Large intestine (tissue), 3 donors: ENCODE measurements at regions not wholly inside any gene's neighbourhood (a gene's known extent, or its start where the extent isn't known, plus 50 kb on each side); places are given as distances from the start of the nearest gene placed in this dataset.

ENCODE experiments used
- DNase-seq, 2 donors: peaks; one replicate each; pipeline versions ENCODE4 v3.0.0 to v3.0.0-alpha.2; 2013
- H3K27ac ChIP-seq: one replicate; pipeline ENCODE4 v1.5.1; 2013; ENCODE audit warnings: low read length
- H3K27me3 ChIP-seq: 2 replicates; pipeline ENCODE4 v1.6.1; 2013; ENCODE audit warnings: low read length; ENCODE audit not compliant: control insufficient read depth, insufficient read depth
- H3K36me3 ChIP-seq: 2 replicates; pipeline ENCODE4 v1.6.1; 2013; ENCODE audit warnings: low read length; ENCODE audit not compliant: control insufficient read depth, insufficient read depth
- H3K4me1 ChIP-seq: one replicate; pipeline ENCODE4 v1.6.1; 2013; ENCODE audit warnings: low read length; ENCODE audit not compliant: control insufficient read depth, insufficient read depth
- H3K4me3 ChIP-seq: one replicate; pipeline ENCODE4 v1.5.1; 2013; ENCODE audit warnings: low read length
- H3K9me3 ChIP-seq: one replicate; pipeline ENCODE4 v1.6.1; 2013; ENCODE audit warnings: mild to moderate bottlenecking, low read depth, low read length, moderate library complexity; ENCODE audit not compliant: control insufficient read depth
- WGBS: methylation state at CpG from one replicate; pipeline ENCODE4 v1.1.5; 2013; ENCODE audit warnings: low lambda C conversion rate; ENCODE audit not compliant: insufficient coverage; 5-methylcytosine and 5-hydroxymethylcytosine counted together

DNA sequence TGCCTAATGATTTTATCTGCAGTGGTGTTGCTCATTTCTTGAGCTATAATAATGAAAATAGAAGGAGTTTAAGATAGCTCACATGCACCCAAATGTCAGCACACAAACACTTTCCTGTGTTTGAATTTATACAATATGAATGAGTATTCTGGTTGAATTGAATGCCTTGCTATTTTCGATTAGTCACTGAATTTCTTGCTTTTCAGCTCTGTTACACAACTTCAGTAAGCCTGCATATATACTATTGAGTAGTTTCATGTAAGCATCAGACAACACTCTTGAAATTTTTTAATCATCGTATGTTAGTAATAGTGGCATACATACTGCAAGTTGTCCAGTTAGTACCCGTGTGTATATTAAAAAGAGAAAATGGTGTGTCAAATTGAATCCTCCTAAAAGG, 281.5 kb upstream of the GRIA1 start:
- DNase-seq, result no peak
- H3K4me3 ChIP-seq, result no peak overlapping the region
- H3K27me3 ChIP-seq, result no peaks in the 10 kb centered on the region
- H3K9me3 ChIP-seq, result no peaks in the 10 kb centered on the region
- H3K36me3 ChIP-seq, result no peaks in the 10 kb centered on the region
- H3K4me1 ChIP-seq, result no peaks in the 10 kb centered on the region
- WGBS, result 93% methylated on average over 3 of the region's 3 CpGs
- no peak overlapping the region for H3K27ac ChIP-seq

GRCh38 chr5:153209687-153210086, 280.8 kb upstream of the GRIA1 start:
- no peak overlapping the region for H3K4me3 ChIP-seq

DNA sequence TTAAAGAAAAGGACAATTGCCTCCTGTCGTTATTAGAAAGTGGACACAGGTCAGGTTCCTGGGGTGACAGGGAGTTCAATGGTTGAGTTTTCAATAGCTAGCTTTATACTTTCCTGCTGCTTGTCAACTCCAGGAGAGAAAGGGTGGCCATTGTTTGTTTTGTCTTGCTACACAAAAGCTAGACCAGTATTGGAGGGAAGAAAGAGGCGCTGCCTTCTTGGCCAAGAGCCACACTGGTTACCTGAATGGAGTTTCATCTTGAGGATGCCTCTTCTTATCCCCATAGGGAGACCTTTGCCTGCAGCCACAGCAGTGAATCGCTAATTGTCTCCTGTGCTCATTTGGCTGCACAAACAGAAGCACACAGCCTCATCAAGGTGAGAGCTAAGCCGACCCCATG, 279.4 kb upstream of the GRIA1 start:
- no CpG with 5 or more reads among the region's 4 CpGs for WGBS
- Histone ChIP-seq H3K9me3 (no peaks in the 10 kb centered on the region), H3K4me1 (no peaks in the 10 kb centered on the region), H3K27me3 (no peaks in the 10 kb centered on the region), H3K4me3 (no peak overlapping the region), H3K36me3 (no peaks in the 10 kb centered on the region), H3K27ac (no peak overlapping the region)
- no peak for DNase-seq

More at GRCh38 chr5:153209687-153210086, 280.8 kb upstream of the GRIA1 start:
- DNase-seq, result no peak
- no peaks in the 10 kb centered on the region for H3K36me3 ChIP-seq
- WGBS, result 100% methylated on average over 1 of the region's 2 CpGs
- no peak overlapping the region for H3K27ac ChIP-seq
- H3K4me1 ChIP-seq, result no peaks in the 10 kb centered on the region
- no peaks in the 10 kb centered on the region for H3K27me3 ChIP-seq
- no peaks in the 10 kb centered on the region for H3K9me3 ChIP-seq

DNA sequence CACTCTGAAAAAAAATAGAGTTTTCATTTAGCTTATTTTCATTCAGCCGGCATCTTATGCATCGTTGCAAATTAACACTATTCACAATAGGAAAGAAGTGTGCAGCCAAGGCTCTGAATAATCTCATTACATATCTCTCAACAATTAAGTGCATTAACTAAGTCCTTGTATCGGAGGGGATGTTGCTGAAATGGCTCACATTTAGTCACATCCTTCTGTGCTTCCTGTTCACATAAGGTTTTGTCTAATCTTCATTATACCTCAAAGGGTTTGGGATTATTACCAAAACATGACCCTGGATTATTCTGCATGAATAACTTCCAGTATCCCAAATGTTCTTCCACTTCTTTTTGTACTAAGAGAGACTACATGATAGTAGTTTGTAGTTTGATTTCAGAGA, 278.0 kb upstream of the GRIA1 start:
- Histone ChIP-seq H3K27ac (no peak overlapping the region), H3K4me3 (no peak overlapping the region), H3K9me3 (no peaks in the 10 kb centered on the region), H3K27me3 (no peaks in the 10 kb centered on the region), H3K36me3 (no peaks in the 10 kb centered on the region), H3K4me1 (no peaks in the 10 kb centered on the region)
- no peak for DNase-seq
- no CpG with 5 or more reads among the region's 3 CpGs for WGBS

- H3K4me1 ChIP-seq, result no peaks in the 10 kb centered on the region
- H3K9me3 ChIP-seq, result no peaks in the 10 kb centered on the region
- H3K36me3 ChIP-seq, result no peaks in the 10 kb centered on the region
- no peak overlapping the region for H3K4me3 ChIP-seq
- DNase-seq, result no peak
- no peak overlapping the region for H3K27ac ChIP-seq
- H3K27me3 ChIP-seq, result no peaks in the 10 kb centered on the region
Measured at GRCh38 chr5:153222936-153223335, 267.5 kb upstream of the GRIA1 start.

GRCh38 chr5:153223376-153223775, 267.1 kb upstream of the GRIA1 start:
- Histone ChIP-seq H3K4me3 (no peak overlapping the region), H3K9me3 (no peaks in the 10 kb centered on the region), H3K27ac (no peak overlapping the region), H3K36me3 (no peaks in the 10 kb centered on the region), H3K27me3 (no peaks in the 10 kb centered on the region), H3K4me1 (no peaks in the 10 kb centered on the region)
- WGBS, result 60% methylated on average over 1 of the region's 6 CpGs
- DNase-seq, result no peak

- Histone ChIP-seq H3K27me3 (no peaks in the 10 kb centered on the region), H3K4me3 (no peak overlapping the region), H3K9me3 (no peaks in the 10 kb centered on the region), H3K36me3 (no peaks in the 10 kb centered on the region), H3K4me1 (no peaks in the 10 kb centered on the region), H3K27ac (no peak overlapping the region)
- no peak for DNase-seq
Measured at GRCh38 chr5:153224651-153225050, 265.8 kb upstream of the GRIA1 start.

GRCh38 chr5:153233933-153234332, 256.5 kb upstream of the GRIA1 start:
- Histone ChIP-seq H3K36me3 (no peaks in the 10 kb centered on the region), H3K4me1 (no peaks in the 10 kb centered on the region), H3K9me3 (no peaks in the 10 kb centered on the region), H3K27ac (no peak overlapping the region), H3K4me3 (no peak overlapping the region), H3K27me3 (no peaks in the 10 kb centered on the region)
- DNase-seq, result no peak
- no CpG with 5 or more reads among the region's 2 CpGs for WGBS

GRCh38 chr5:153236319-153236718, 254.2 kb upstream of the GRIA1 start:
- Histone ChIP-seq H3K36me3 (no peaks in the 10 kb centered on the region), H3K4me1 (no peaks in the 10 kb centered on the region), H3K27ac (no peak overlapping the region), H3K9me3 (no peaks in the 10 kb centered on the region), H3K27me3 (no peaks in the 10 kb centered on the region), H3K4me3 (no peak overlapping the region)
- no peak for DNase-seq
- WGBS, result 100% methylated on average over 1 of the region's 3 CpGs

DNA sequence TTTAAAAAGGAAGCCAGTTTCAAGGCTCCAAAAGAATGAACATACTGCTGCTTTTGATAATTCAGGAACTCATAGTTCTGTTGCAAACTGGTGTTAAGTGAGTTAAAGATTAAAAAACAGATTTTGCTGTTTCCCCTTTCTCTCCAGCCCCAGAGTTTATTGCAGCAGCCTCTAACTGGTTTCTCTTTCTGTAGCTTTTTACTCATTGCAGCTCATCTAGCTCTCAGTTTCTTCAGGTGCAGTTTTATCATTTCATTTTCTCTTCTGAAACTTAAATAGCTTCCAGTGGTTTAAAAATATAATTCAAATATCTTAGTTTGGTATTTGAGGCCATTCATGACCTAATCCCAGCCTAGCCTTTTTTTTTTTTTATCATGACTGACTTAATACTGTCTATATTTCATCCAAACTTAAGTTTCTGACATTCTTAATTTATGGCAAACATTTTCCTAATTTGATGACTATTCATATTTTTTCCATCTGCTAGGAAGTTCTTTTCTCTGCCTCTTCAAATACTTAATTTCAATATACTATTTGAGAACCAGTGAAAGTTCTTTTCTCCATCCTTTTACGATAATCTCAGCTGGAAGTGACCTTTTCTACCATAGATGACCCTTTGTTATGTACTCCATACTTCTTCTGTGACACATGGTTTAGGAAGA, 252.7 kb upstream of the GRIA1 start:
- DNase-seq, result no peak
- no peak overlapping the region for H3K4me3 ChIP-seq
- no peaks in the 10 kb centered on the region for H3K27me3 ChIP-seq
- 73% methylated on average over 1 of the region's 1 CpG for whole genome bisulfite sequencing
- no peaks in the 10 kb centered on the region for H3K4me1 ChIP-seq
- H3K36me3 ChIP-seq, result no peaks in the 10 kb centered on the region
- H3K27ac ChIP-seq, result no peak overlapping the region
- no peaks in the 10 kb centered on the region for H3K9me3 ChIP-seq

DNA sequence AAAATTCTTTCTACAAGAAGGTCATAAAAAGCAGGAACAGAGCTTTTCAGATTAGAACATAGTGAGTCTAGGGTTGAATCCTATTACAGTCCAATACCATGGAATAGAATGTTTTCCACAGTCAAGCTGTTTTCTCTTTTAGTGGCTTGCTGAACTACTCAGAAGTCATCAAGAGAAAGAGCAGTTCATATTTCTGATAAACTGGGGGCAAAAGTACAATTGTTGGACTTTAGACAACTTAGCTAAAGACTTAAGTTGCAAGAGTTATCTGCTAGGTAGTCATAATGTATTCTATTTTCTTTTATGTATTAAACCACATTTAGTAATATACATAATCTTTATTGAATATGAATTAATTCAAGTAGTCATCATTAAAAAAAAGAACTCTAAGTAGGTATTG, 233.1 kb upstream of the GRIA1 start:
- H3K4me1 ChIP-seq, result peaks cover 3% of the 10 kb centered on the region
- H3K36me3 ChIP-seq, result no peaks in the 10 kb centered on the region
- H3K27ac ChIP-seq, result peak overlapping the region; percentile 3
- no peak overlapping the region for H3K4me3 ChIP-seq
- no peaks in the 10 kb centered on the region for H3K27me3 ChIP-seq
- H3K9me3 ChIP-seq, result peaks cover 3% of the 10 kb centered on the region
- DNase-seq, result peak; percentile 61 to 80
